ENCODE measurements at regions not wholly inside any gene's neighbourhood (a gene's known extent, or its start where the extent isn't known, plus 50 kb on each side); places are given as distances from the start of the nearest gene placed in this dataset.

- peaks cover 14% of the 10 kb centered on the region for H3K27me3 ChIP-seq (replicated peaks; ENCODE audit: control insufficient read depth, insufficient read depth, low read length)
- no peak overlapping the region for H3K4me3 ChIP-seq (ENCODE audit: low read length)
- no peaks in the 10 kb centered on the region for H3K9me3 ChIP-seq (ENCODE audit: control insufficient read depth, low read length)
- H3K4me1 ChIP-seq (ENCODE audit: control insufficient read depth, insufficient read depth, low read length) = no peaks in the 10 kb centered on the region
- no peaks in the 10 kb centered on the region for H3K36me3 ChIP-seq (ENCODE audit: control insufficient read depth, insufficient read depth, low read length, severe bottlenecking)
- DNase-seq (ENCODE audit: low read depth) = no peak
- H3K9ac ChIP-seq (ENCODE audit: low read length) = no peak overlapping the region
Observed at GRCh38 chr12:5251092-5251491, 180.8 kb upstream of the NTF3 start.

GRCh38 chr12:5251786-5252185 is 180.1 kb upstream of the NTF3 start:
- no peak for DNase-seq (ENCODE audit: low read depth)
- no peak overlapping the region for H3K4me3 ChIP-seq (ENCODE audit: low read length)
- H3K36me3 ChIP-seq (ENCODE audit: control insufficient read depth, insufficient read depth, low read length, severe bottlenecking) = no peaks in the 10 kb centered on the region
- H3K27me3 ChIP-seq (replicated peaks; ENCODE audit: control insufficient read depth, insufficient read depth, low read length) = peaks cover 7% of the 10 kb centered on the region
- no peaks in the 10 kb centered on the region for H3K9me3 ChIP-seq (ENCODE audit: control insufficient read depth, low read length)
- no peaks in the 10 kb centered on the region for H3K4me1 ChIP-seq (ENCODE audit: control insufficient read depth, insufficient read depth, low read length)
- H3K9ac ChIP-seq (ENCODE audit: low read length) = no peak overlapping the region

- no peak overlapping the region for H3K9ac ChIP-seq (ENCODE audit: low read length)
- peak; percentile 7 for DNase-seq (ENCODE audit: low read depth)
- H3K27me3 ChIP-seq (replicated peaks; ENCODE audit: control insufficient read depth, insufficient read depth, low read length) = no peaks in the 10 kb centered on the region
Observed at GRCh38 chr12:5254703-5255102, 177.2 kb upstream of the NTF3 start.

GRCh38 chr12:5257763-5258495 is 174.0 kb upstream of the NTF3 start:
- Histone ChIP-seq H3K9me3 (ENCODE audit: control insufficient read depth, low read length) (no peaks in the 10 kb centered on the region), H3K4me3 (ENCODE audit: low read length) (no peak overlapping the region), H3K9ac (ENCODE audit: low read length) (no peak overlapping the region), H3K36me3 (ENCODE audit: control insufficient read depth, insufficient read depth, low read length, severe bottlenecking) (no peaks in the 10 kb centered on the region), H3K27me3 (replicated peaks; ENCODE audit: control insufficient read depth, insufficient read depth, low read length) (no peaks in the 10 kb centered on the region), H3K4me1 (ENCODE audit: control insufficient read depth, insufficient read depth, low read length) (peaks cover 19% of the 10 kb centered on the region)
- DNase-seq (ENCODE audit: low read depth) = no peak

More at GRCh38 chr12:5254703-5255102, 177.2 kb upstream of the NTF3 start:
- Histone ChIP-seq H3K9me3 (ENCODE audit: control insufficient read depth, low read length) (no peaks in the 10 kb centered on the region), H3K4me3 (ENCODE audit: low read length) (no peak overlapping the region), H3K36me3 (ENCODE audit: control insufficient read depth, insufficient read depth, low read length, severe bottlenecking) (no peaks in the 10 kb centered on the region), H3K4me1 (ENCODE audit: control insufficient read depth, insufficient read depth, low read length) (peaks cover 8% of the 10 kb centered on the region)

GRCh38 chr12:5258498-5258897 is 173.4 kb upstream of the NTF3 start:
- Histone ChIP-seq H3K9me3 (ENCODE audit: control insufficient read depth, low read length) (no peaks in the 10 kb centered on the region), H3K9ac (ENCODE audit: low read length) (no peak overlapping the region), H3K27me3 (replicated peaks; ENCODE audit: control insufficient read depth, insufficient read depth, low read length) (no peaks in the 10 kb centered on the region), H3K4me3 (ENCODE audit: low read length) (no peak overlapping the region), H3K36me3 (ENCODE audit: control insufficient read depth, insufficient read depth, low read length, severe bottlenecking) (no peaks in the 10 kb centered on the region), H3K4me1 (ENCODE audit: control insufficient read depth, insufficient read depth, low read length) (peaks cover 23% of the 10 kb centered on the region)
- DNase-seq (ENCODE audit: low read depth) = no peak

- no peaks in the 10 kb centered on the region for H3K36me3 ChIP-seq (ENCODE audit: control insufficient read depth, insufficient read depth, low read length, severe bottlenecking)
- H3K9me3 ChIP-seq (ENCODE audit: control insufficient read depth, low read length) = no peaks in the 10 kb centered on the region
- no peak overlapping the region for H3K9ac ChIP-seq (ENCODE audit: low read length)
- DNase-seq (ENCODE audit: low read depth) = no peak
- H3K27me3 ChIP-seq (replicated peaks; ENCODE audit: control insufficient read depth, insufficient read depth, low read length) = no peaks in the 10 kb centered on the region
- H3K4me3 ChIP-seq (ENCODE audit: low read length) = no peak overlapping the region
- peaks cover 23% of the 10 kb centered on the region for H3K4me1 ChIP-seq (ENCODE audit: control insufficient read depth, insufficient read depth, low read length)
Observed at GRCh38 chr12:5258926-5259325, 173.0 kb upstream of the NTF3 start.

- Histone ChIP-seq H3K27me3 (replicated peaks; ENCODE audit: control insufficient read depth, insufficient read depth, low read length) (no peaks in the 10 kb centered on the region), H3K9ac (ENCODE audit: low read length) (no peak overlapping the region), H3K36me3 (ENCODE audit: control insufficient read depth, insufficient read depth, low read length, severe bottlenecking) (no peaks in the 10 kb centered on the region), H3K4me1 (ENCODE audit: control insufficient read depth, insufficient read depth, low read length) (peaks cover 23% of the 10 kb centered on the region), H3K4me3 (ENCODE audit: low read length) (no peak overlapping the region), H3K9me3 (ENCODE audit: control insufficient read depth, low read length) (no peaks in the 10 kb centered on the region)
- DNase-seq (ENCODE audit: low read depth) = no peak
Observed at GRCh38 chr12:5259523-5259922, 172.4 kb upstream of the NTF3 start.

GRCh38 chr12:5260086-5260485 is 171.8 kb upstream of the NTF3 start:
- DNase-seq (ENCODE audit: low read depth) = no peak
- Histone ChIP-seq H3K9ac (ENCODE audit: low read length) (no peak overlapping the region), H3K27me3 (replicated peaks; ENCODE audit: control insufficient read depth, insufficient read depth, low read length) (no peaks in the 10 kb centered on the region), H3K9me3 (ENCODE audit: control insufficient read depth, low read length) (no peaks in the 10 kb centered on the region), H3K4me3 (ENCODE audit: low read length) (no peak overlapping the region), H3K36me3 (ENCODE audit: control insufficient read depth, insufficient read depth, low read length, severe bottlenecking) (no peaks in the 10 kb centered on the region), H3K4me1 (ENCODE audit: control insufficient read depth, insufficient read depth, low read length) (peaks cover 23% of the 10 kb centered on the region)

GRCh38 chr12:5260591-5261086 is 171.3 kb upstream of the NTF3 start:
- no peak for DNase-seq (ENCODE audit: low read depth)
- Histone ChIP-seq H3K4me3 (ENCODE audit: low read length) (no peak overlapping the region), H3K27me3 (replicated peaks; ENCODE audit: control insufficient read depth, insufficient read depth, low read length) (no peaks in the 10 kb centered on the region), H3K9ac (ENCODE audit: low read length) (no peak overlapping the region), H3K4me1 (ENCODE audit: control insufficient read depth, insufficient read depth, low read length) (peaks cover 23% of the 10 kb centered on the region), H3K36me3 (ENCODE audit: control insufficient read depth, insufficient read depth, low read length, severe bottlenecking) (no peaks in the 10 kb centered on the region), H3K9me3 (ENCODE audit: control insufficient read depth, low read length) (no peaks in the 10 kb centered on the region)

- peak; percentile 8 for DNase-seq (ENCODE audit: low read depth)
- H3K4me1 ChIP-seq (ENCODE audit: control insufficient read depth, insufficient read depth, low read length) = peaks cover 23% of the 10 kb centered on the region
- H3K9me3 ChIP-seq (ENCODE audit: control insufficient read depth, low read length) = no peaks in the 10 kb centered on the region
- H3K36me3 ChIP-seq (ENCODE audit: control insufficient read depth, insufficient read depth, low read length, severe bottlenecking) = no peaks in the 10 kb centered on the region
- peak overlapping the region; percentile 7 for H3K4me3 ChIP-seq (ENCODE audit: low read length)
- H3K9ac ChIP-seq (ENCODE audit: low read length) = no peak overlapping the region
- no peaks in the 10 kb centered on the region for H3K27me3 ChIP-seq (replicated peaks; ENCODE audit: control insufficient read depth, insufficient read depth, low read length)
Observed at GRCh38 chr12:5262450-5262849, 169.5 kb upstream of the NTF3 start.

GRCh38 chr12:5262885-5263284 is 169.0 kb upstream of the NTF3 start:
- no peaks in the 10 kb centered on the region for H3K36me3 ChIP-seq (ENCODE audit: control insufficient read depth, insufficient read depth, low read length, severe bottlenecking)
- peak overlapping the region; percentile 7 for H3K4me3 ChIP-seq (ENCODE audit: low read length)
- H3K4me1 ChIP-seq (ENCODE audit: control insufficient read depth, insufficient read depth, low read length) = peaks cover 23% of the 10 kb centered on the region
- no peak overlapping the region for H3K9ac ChIP-seq (ENCODE audit: low read length)
- H3K27me3 ChIP-seq (replicated peaks; ENCODE audit: control insufficient read depth, insufficient read depth, low read length) = no peaks in the 10 kb centered on the region
- DNase-seq (ENCODE audit: low read depth) = no peak
- H3K9me3 ChIP-seq (ENCODE audit: control insufficient read depth, low read length) = no peaks in the 10 kb centered on the region

- H3K4me3 ChIP-seq (ENCODE audit: low read length) = no peak overlapping the region
- no peaks in the 10 kb centered on the region for H3K27me3 ChIP-seq (replicated peaks; ENCODE audit: control insufficient read depth, insufficient read depth, low read length)
- peaks cover 19% of the 10 kb centered on the region for H3K4me1 ChIP-seq (ENCODE audit: control insufficient read depth, insufficient read depth, low read length)
- no peaks in the 10 kb centered on the region for H3K9me3 ChIP-seq (ENCODE audit: control insufficient read depth, low read length)
- DNase-seq (ENCODE audit: low read depth) = no peak
- no peak overlapping the region for H3K9ac ChIP-seq (ENCODE audit: low read length)
- no peaks in the 10 kb centered on the region for H3K36me3 ChIP-seq (ENCODE audit: control insufficient read depth, insufficient read depth, low read length, severe bottlenecking)
Observed at GRCh38 chr12:5264006-5264405, 167.9 kb upstream of the NTF3 start.
